ENCODE measurements at regions not wholly inside any gene's neighbourhood (a gene's known extent, or its start where the extent isn't known, plus 50 kb on each side); places are given as distances from the start of the nearest gene placed in this dataset.

GRCh38 chr3:117349566-117349965, 640.0 kb downstream of the TUSC7 start (continued):
- no peak for TF ChIP-seq YY1 (IDR thresholded peaks at IDR 0.05; ENCODE audit: low read depth)
- no peak for TF ChIP-seq FOXM1 (IDR thresholded peaks at IDR 0.05; ENCODE audit: low read depth)
- TF ChIP-seq RFX5 (IDR thresholded peaks at IDR 0.05; ENCODE audit: low read length) = no peak
- no peak for TF ChIP-seq RXRA (IDR thresholded peaks at IDR 0.05; ENCODE audit: borderline replicate concordance, low read depth)
- TF ChIP-seq RCOR1 (IDR thresholded peaks at IDR 0.05; ENCODE audit: low read length) = no peak

DNA sequence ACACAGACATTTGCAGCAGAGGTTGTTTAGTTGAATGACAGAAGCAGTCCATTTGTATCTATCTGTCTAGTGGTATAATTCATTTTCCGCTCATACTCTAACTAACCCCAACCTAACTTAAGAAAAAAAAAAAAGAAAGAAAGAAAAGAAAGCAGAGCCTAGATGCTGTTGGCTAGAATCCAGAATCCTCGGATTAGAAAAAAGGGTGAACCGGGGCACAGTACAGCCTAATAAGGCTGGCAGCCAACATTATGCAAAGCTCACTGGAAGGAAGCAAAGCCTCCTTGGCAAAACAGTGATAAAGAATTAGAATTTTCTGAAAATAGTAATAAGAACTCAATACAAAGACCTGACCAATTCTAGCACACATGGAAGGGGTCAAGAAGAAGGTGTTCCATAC, 640.8 kb downstream of the TUSC7 start:
- ChIA-PET POLR2A (no interaction called here), CTCF (interaction anchor here (1.0 to 1.4 kb wide), 2 partner anchors 17 to 291 kb away, joined by 3 to 4 read pairs; no protein-coding TSS in a partner anchor)
- Histone ChIP-seq H3K9ac (no peak overlapping the region), H3F3A (replicated peaks; ENCODE audit: insufficient read depth) (no peaks in the 10 kb centered on the region), H2AFZ (ENCODE audit: low read depth) (no peak overlapping the region), H3K79me2 (ENCODE audit: insufficient read depth) (no peaks in the 10 kb centered on the region), H3K27ac (ENCODE audit: low read depth in 2 of 2, low read length in 1 of 2) (no peak overlapping the region), H3K36me3 (replicated peaks in 1 of 2; ENCODE audit: control insufficient read depth in 1 of 2, insufficient read depth in 2 of 2, low read length in 1 of 2) (no peaks in the 10 kb centered on the region), H3K27me3 (ENCODE audit: insufficient read depth) (no peaks in the 10 kb centered on the region), H3K4me3 (ENCODE audit: low read depth in 2 of 2, low read length in 1 of 2) (no peak overlapping the region), H3K9me3 (no peaks in the 10 kb centered on the region), H4K20me1 (ENCODE audit: insufficient read depth) (no peaks in the 10 kb centered on the region), H3K9me2 (no peaks in the 10 kb centered on the region), H3K4me2 (no peak overlapping the region), H3K4me1 (ENCODE audit: control insufficient read depth in 1 of 2, insufficient read depth in 2 of 2, low read depth in 1 of 2, low read length in 1 of 2) (no peaks in the 10 kb centered on the region; a peak in 1 of 4 replicates)
- TF ChIP-seq REST (IDR thresholded peaks at IDR 0.05; ENCODE audit: low read depth, low read length) (no peak), EZH2phosphoT487 (IDR thresholded peaks at IDR 0.05; ENCODE audit: borderline replicate concordance, low read depth) (no peak), FOSL2 (IDR thresholded peaks at IDR 0.05; ENCODE audit: borderline replicate concordance, low read depth) (no peak), RCOR1 (IDR thresholded peaks at IDR 0.05; ENCODE audit: low read length) (no peak), MAX (IDR thresholded peaks at IDR 0.05; ENCODE audit: low read depth) (no peak), TEAD4 (IDR thresholded peaks at IDR 0.05; ENCODE audit: borderline replicate concordance, insufficient read depth) (no peak), MXI1 (IDR thresholded peaks at IDR 0.05; ENCODE audit: low read depth, low read length) (no peak), POLR2AphosphoS5 (IDR thresholded peaks at IDR 0.05; ENCODE audit: low read depth, low read length) (no peak), FOXM1 (IDR thresholded peaks at IDR 0.05; ENCODE audit: low read depth) (no peak), NRF1 (IDR thresholded peaks at IDR 0.05; ENCODE audit: low read depth, low read length) (no peak), USF1 (IDR thresholded peaks at IDR 0.05; ENCODE audit: borderline replicate concordance, low read depth) (no peak), GABPA (IDR thresholded peaks at IDR 0.05; ENCODE audit: low read depth) (no peak), GATA2 (CRISPR knock-in tag; IDR thresholded peaks at IDR 0.05) (no peak)
- TF ChIP-seq, protein P1, sequence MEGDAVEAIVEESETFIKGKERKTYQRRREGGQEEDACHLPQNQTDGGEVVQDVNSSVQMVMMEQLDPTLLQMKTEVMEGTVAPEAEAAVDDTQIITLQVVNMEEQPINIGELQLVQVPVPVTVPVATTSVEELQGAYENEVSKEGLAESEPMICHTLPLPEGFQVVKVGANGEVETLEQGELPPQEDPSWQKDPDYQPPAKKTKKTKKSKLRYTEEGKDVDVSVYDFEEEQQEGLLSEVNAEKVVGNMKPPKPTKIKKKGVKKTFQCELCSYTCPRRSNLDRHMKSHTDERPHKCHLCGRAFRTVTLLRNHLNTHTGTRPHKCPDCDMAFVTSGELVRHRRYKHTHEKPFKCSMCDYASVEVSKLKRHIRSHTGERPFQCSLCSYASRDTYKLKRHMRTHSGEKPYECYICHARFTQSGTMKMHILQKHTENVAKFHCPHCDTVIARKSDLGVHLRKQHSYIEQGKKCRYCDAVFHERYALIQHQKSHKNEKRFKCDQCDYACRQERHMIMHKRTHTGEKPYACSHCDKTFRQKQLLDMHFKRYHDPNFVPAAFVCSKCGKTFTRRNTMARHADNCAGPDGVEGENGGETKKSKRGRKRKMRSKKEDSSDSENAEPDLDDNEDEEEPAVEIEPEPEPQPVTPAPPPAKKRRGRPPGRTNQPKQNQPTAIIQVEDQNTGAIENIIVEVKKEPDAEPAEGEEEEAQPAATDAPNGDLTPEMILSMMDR (IDR thresholded peaks at IDR 0.05) = no peak
- 74% methylated on average over 3 of the region's 3 CpGs for WGBS (ENCODE audit: low lambda C conversion rate)
- no peak for DNase-seq
